SK-N-SH (cell line): ENCODE measurements at regions not wholly inside any gene's neighbourhood (a gene's known extent, or its start where the extent isn't known, plus 50 kb on each side); places are given as distances from the start of the nearest gene placed in this dataset.

ENCODE experiments used
- CTCF ChIA-PET: fragments of 300-600, 350-600 bp; formaldehyde crosslinking; extraction: SDS; loops from one replicate; lab custom pipeline; 2021; lab: Yijun Ruan, JAX
- POLR2A ChIA-PET: fragments of 350-600 bp; sonication (Branson Sonifier 250); formaldehyde crosslinking; extraction: SDS; loops from one replicate; lab custom pipeline; 2020; ENCODE audit warnings: antibody characterized with exemption, inconsistent platforms; lab: Yijun Ruan, JAX
- DNase-seq: peaks from one replicate; pipeline ENCODE4 v3.0.0; 2012
- H2AFZ ChIP-seq: fragments of 200-600 bp; sonication (generic); 2 replicates; pipeline ENCODE4 v1.8.1; 2016; ENCODE audit warnings: antibody characterized with exemption, mild to moderate bottlenecking, low read depth
- H3F3A ChIP-seq: fragments of 200-600 bp; sonication (generic); replicated peaks from 2 replicates; pipeline ENCODE3; 2016; ENCODE audit warnings: antibody characterized with exemption, mild to moderate bottlenecking; ENCODE audit not compliant: insufficient read depth
- H3K27ac ChIP-seq, 2 experiments: fragments of 200-500 bp in 1 of 2; fragments of 200-600 bp in 1 of 2; sonication (Bioruptor generic) in 1 of 2; sonication (generic), shearing (Covaris generic) in 1 of 2; 2 replicates each; pipeline versions ENCODE4 v1.5.1 to v1.6.1; 2014 to 2016; ENCODE audit warnings: low read depth in 2 of 2, inconsistent platforms in 1 of 2, low read length in 1 of 2, mild to moderate bottlenecking in 1 of 2, mixed read lengths in 1 of 2
- H3K27me3 ChIP-seq: fragments of 200-600 bp; sonication (generic), shearing (Covaris generic); 2 replicates; pipeline ENCODE4 v1.6.1; 2016; ENCODE audit warnings: mixed run types; ENCODE audit not compliant: insufficient read depth
- H3K36me3 ChIP-seq, 2 experiments: fragments of 200-500 bp in 1 of 2; fragments of 200-600 bp in 1 of 2; sonication (Bioruptor generic) in 1 of 2; sonication (generic) in 1 of 2; replicated peaks in 1 of 2; 2 replicates each; pipeline versions ENCODE3 to v1.5.1; 2014 to 2016; ENCODE audit warnings: low read length in 1 of 2, mild to moderate bottlenecking in 1 of 2; ENCODE audit not compliant: insufficient read depth in 2 of 2, control insufficient read depth in 1 of 2
- H3K4me1 ChIP-seq, 2 experiments: fragments of 200-500 bp in 1 of 2; fragments of 200-600 bp in 1 of 2; sonication (Bioruptor generic) in 1 of 2; sonication (generic), shearing (Covaris generic) in 1 of 2; 2 replicates each; pipeline versions ENCODE4 v1.5.1 to v1.6.1; 2014 to 2016; ENCODE audit warnings: low read depth in 1 of 2, low read length in 1 of 2, mixed run types in 1 of 2; ENCODE audit not compliant: insufficient read depth in 2 of 2, control insufficient read depth in 1 of 2
- H3K4me2 ChIP-seq: fragments of 200-600 bp; sonication (generic), shearing (Covaris generic); 2 replicates; pipeline ENCODE4 v1.6.1; 2017; ENCODE audit warnings: mixed run types
- H3K4me3 ChIP-seq, 2 experiments: fragments of 200-500 bp in 1 of 2; fragments of 200-600 bp in 1 of 2; sonication (Bioruptor generic) in 1 of 2; sonication (generic), shearing (Covaris generic) in 1 of 2; 2 replicates each; pipeline versions ENCODE4 v1.5.1 to v1.8.1; 2014 to 2016; ENCODE audit warnings: low read depth in 2 of 2, inconsistent platforms in 1 of 2, low read length in 1 of 2, mild to moderate bottlenecking in 1 of 2, mixed read lengths in 1 of 2, moderate library complexity in 1 of 2
- H3K79me2 ChIP-seq: fragments of 200-600 bp; sonication (generic); 2 replicates; pipeline ENCODE4 v1.8.1; 2017; ENCODE audit warnings: mild to moderate bottlenecking; ENCODE audit not compliant: insufficient read depth
- H3K9ac ChIP-seq: fragments of 200-600 bp; sonication (generic); 2 replicates; pipeline ENCODE4 v1.6.1; 2017; ENCODE audit warnings: mixed run types
- H3K9me2 ChIP-seq: fragments of 200-600 bp; sonication (generic); 2 replicates; pipeline ENCODE4 v1.6.1; 2017; ENCODE audit warnings: mixed run types
- H3K9me3 ChIP-seq: fragments of 200-600 bp; sonication (generic); 2 replicates; pipeline ENCODE4 v1.6.1; 2017; ENCODE audit warnings: mixed run types, mild to moderate bottlenecking, moderate library complexity
- H4K20me1 ChIP-seq: fragments of 200-600 bp; sonication (generic); 2 replicates; pipeline ENCODE4 v1.6.1; 2017; ENCODE audit warnings: mild to moderate bottlenecking, mixed run types; ENCODE audit not compliant: insufficient read depth
- FOSL2 ChIP-seq: IDR thresholded peaks from 2 replicates; pipeline ENCODE4 v1.4.0; 2012; ENCODE audit warnings: low read depth, mild to moderate bottlenecking, moderate library complexity, borderline replicate concordance
- FOXJ3 ChIP-seq: sonication (generic); formaldehyde crosslinking; IDR thresholded peaks from 2 replicates; pipeline ENCODE4 v1.5.1; 2020; ENCODE audit warnings: mild to moderate bottlenecking, missing genetic modification reagents
- GABPA ChIP-seq: IDR thresholded peaks from 2 replicates; pipeline ENCODE4 v1.4.0; 2012; ENCODE audit warnings: low read depth, mild to moderate bottlenecking
- JUND ChIP-seq: IDR thresholded peaks from 2 replicates; pipeline ENCODE4 v1.4.0; 2012
- MAX ChIP-seq: IDR thresholded peaks from 2 replicates; pipeline ENCODE4 v1.4.0; 2012; ENCODE audit warnings: low read depth
- PBX3 ChIP-seq: IDR thresholded peaks from 2 replicates; pipeline ENCODE4; 2012
- REST ChIP-seq: IDR thresholded peaks from 2 replicates; pipeline ENCODE4 v1.6.1; 2012; ENCODE audit warnings: mild to moderate bottlenecking, low read depth, low read length, moderate library complexity
- RFX5 ChIP-seq: IDR thresholded peaks from 2 replicates; pipeline ENCODE4 v1.6.1; 2012; ENCODE audit warnings: mild to moderate bottlenecking, improper control_type of control experiment, low read length
- RXRA ChIP-seq: IDR thresholded peaks from 2 replicates; pipeline ENCODE4 v1.4.0; 2012; ENCODE audit warnings: low read depth, mild to moderate bottlenecking, borderline replicate concordance
- SIN3A ChIP-seq: IDR thresholded peaks from 2 replicates; pipeline ENCODE4 v1.6.1; 2012; ENCODE audit warnings: low read depth, mild to moderate bottlenecking, low read length, moderate library complexity, borderline replicate concordance
- TEAD4 ChIP-seq: IDR thresholded peaks from 2 replicates; pipeline ENCODE4 v1.4.0; 2012; ENCODE audit warnings: mild to moderate bottlenecking, borderline replicate concordance; ENCODE audit not compliant: insufficient read depth
- USF2 ChIP-seq: fragments of 150-350 bp; IDR thresholded peaks from 2 replicates; pipeline ENCODE4 v1.6.1; 2017; ENCODE audit warnings: antibody characterized with exemption, low read length, low read depth, borderline replicate concordance
- YY1 ChIP-seq: IDR thresholded peaks from 2 replicates; pipeline ENCODE4 v1.4.0; 2012; ENCODE audit warnings: low read depth, mild to moderate bottlenecking
- ZBTB33 ChIP-seq: IDR thresholded peaks from 2 replicates; pipeline ENCODE4 v1.4.0; 2012; ENCODE audit warnings: low read depth, borderline replicate concordance
- WGBS: methylation state at CpG from one replicate; pipeline ENCODE4 v1.1.6; 2017; ENCODE audit warnings: low lambda C conversion rate; 5-methylcytosine and 5-hydroxymethylcytosine counted together

- Histone ChIP-seq H3F3A (no peaks in the 10 kb centered on the region), H4K20me1 (no peaks in the 10 kb centered on the region), H3K27ac (no peak overlapping the region), H3K9ac (no peak overlapping the region), H3K4me1 (no peaks in the 10 kb centered on the region), H3K9me3 (no peaks in the 10 kb centered on the region), H3K4me2 (no peak overlapping the region), H3K27me3 (no peaks in the 10 kb centered on the region; the same call in 1 of the 2 replicates), H3K9me2 (no peaks in the 10 kb centered on the region), H3K79me2 (no peaks in the 10 kb centered on the region), H3K36me3 (no peaks in the 10 kb centered on the region), H3K4me3 (no peak overlapping the region), H2AFZ (no peak overlapping the region)
- POLR2A ChIA-PET: no interaction called here
- CTCF ChIA-PET: interaction anchor here (0.6 to 1.7 kb wide), 3 partner anchors 14 to 201 kb away, joined by 3 read pairs; no protein-coding TSS in a partner anchor
- TF ChIP-seq ZBTB33 (no peak), GABPA (no peak), TEAD4 (no peak), JUND (no peak), YY1 (no peak), SIN3A (no peak), USF2 (no peak), RXRA (no peak), PBX3 (no peak), MAX (no peak), FOXJ3 (CRISPR knock-in tag) (no peak), FOSL2 (no peak), REST (no peak), RFX5 (no peak)
- no peak for DNase-seq
- 57% methylated on average over 2 of the region's 2 CpGs for WGBS
These were observed 67.6 kb upstream of the KCNK12 start for GRCh38 chr2:47638430-47638829.
